HPDE6-E6E7 (cell line): ENCODE measurements at regions not wholly inside any gene's neighbourhood (a gene's known extent, or its start where the extent isn't known, plus 50 kb on each side); places are given as distances from the start of the nearest gene placed in this dataset.

Experiments
- DNase-seq: peaks from one replicate; pipeline ENCODE4 v3.0.0; 2011; ENCODE audit warnings: missing footprints; ENCODE audit errors: extremely low spot score

DNA sequence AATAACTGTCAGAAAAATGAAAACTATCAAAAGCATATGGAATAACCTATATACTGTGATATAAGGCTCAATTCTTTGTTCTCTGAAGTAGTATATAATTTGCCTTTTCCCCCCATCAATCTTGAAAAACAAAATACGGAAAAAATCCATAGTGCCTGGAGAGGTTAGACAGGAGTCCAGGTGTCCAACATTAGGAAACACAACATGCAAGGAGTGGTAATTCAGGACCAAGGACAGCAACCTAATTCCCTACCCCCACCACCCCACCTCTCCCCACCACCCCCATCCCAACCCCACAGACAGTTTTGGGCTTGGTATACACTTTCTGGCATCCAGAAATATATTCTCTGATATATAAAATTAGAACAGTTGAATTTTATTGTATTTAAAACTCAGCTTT is 55.1 kb upstream of the SLC25A26 start:
- no peak for DNase-seq

DNA sequence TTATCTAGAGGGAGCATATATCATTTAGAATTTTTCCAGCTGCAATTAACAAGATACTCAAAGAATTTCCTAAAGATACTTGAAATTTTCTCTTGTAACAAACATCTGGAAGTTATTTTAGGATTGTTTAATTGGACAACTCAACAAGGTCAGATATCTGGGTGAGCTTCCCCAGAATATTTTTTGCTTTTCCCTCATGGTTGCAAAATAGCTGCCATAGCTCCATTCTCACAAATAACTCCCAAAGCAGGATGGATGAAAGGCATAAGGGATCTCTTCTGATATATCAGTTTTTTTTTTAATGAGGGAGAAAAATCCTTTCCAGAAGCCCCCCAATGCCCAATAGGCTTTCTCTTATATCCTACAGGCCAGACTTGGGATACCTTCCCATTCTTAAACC is 56.6 kb upstream of the SLC25A26 start:
- no peak for DNase-seq

DNA sequence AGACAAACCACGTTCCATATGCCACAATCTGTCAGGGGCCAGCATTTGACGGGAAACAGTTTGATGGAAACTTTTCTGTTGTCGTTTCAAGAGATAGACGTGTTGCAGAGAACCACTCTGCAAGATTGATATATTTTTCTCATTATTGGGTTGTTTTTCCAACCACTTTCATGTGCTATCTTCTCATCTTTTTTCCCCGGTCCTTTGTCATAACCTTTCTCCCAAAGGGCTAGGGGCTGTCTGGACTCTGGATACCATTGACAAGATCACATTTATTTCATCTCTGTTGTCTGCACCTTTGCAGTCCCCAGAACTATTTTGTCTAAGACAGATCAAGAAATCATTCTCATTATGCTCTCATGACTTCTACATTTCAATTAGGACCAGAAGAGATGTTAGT is 57.6 kb upstream of the SLC25A26 start:
- DNase-seq: no peak

DNA sequence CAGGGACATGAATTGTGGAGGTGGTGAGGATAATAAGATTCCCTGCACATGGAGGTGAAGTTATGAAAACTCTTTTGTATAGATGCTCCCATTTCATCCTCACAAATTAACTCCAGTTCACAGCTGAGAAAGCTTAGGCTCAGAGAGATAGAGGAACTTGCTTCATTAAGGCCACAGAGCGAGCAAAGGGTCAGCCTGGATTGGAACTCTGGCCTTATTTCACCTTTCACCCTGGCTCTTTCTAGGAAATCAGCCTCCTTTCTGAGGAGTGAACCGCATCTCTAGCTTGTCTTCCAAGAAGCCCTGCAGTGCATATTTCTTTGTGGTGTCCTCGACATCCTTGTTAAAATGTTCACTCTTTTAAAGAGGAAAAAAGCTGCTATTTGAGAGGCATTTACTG is 58.0 kb upstream of the SLC25A26 start:
- no peak for DNase-seq

- DNase-seq: no peak
Observed at GRCh38 chr3:66158933-66159683, 61.7 kb upstream of the SLC25A26 start.

GRCh38 chr3:66154444-66154861 is 66.3 kb upstream of the SLC25A26 start:
- no peak for DNase-seq

GRCh38 chr3:66153481-66154443 is 67.0 kb upstream of the SLC25A26 start:
- DNase-seq: no peak

- DNase-seq: no peak
Observed at GRCh38 chr3:66152336-66152735, 68.5 kb upstream of the SLC25A26 start.

DNA sequence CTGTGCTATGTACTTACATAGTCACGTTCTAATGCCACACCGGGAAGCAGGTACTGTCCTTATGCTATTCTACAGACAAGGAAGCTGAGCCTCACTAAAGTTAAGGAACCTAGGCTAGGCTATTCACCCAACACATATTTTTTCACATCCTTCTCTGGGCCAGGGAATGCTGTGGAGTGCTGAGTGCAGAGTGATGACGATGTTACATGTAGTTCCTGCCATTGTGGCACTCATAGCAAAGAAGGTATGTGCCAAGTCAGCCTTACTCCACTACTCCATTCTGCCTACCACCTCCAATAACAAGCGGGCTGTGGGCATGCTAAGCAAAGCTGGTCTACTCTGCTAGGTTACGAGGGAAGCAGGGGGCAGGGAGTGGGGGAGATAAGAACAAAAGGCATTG is 69.8 kb upstream of the SLC25A26 start:
- no peak for DNase-seq

DNA sequence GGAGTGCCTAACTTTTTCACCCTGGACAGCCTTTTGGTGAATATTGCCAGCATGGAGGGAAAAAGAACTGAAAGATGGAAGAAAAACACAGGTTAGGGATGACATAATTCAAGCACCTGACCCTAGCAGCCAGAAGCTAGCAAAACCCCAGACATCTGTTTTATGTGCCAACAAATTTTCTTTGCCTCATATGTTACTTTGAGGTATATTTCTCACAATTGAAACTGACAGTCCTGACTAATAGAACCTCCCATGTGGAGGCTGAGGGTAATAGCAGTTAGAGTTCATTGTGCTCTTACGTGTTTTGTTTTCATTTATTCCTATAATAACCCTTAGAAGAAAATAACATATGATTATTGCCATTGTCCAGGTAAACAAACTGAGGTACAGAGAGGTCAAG is 71.5 kb upstream of the SLC25A26 start:
- no peak for DNase-seq

- no peak for DNase-seq
Observed at GRCh38 chr3:66145408-66145733, 75.4 kb upstream of the SLC25A26 start.

GRCh38 chr3:66144568-66145407 is 76.0 kb upstream of the SLC25A26 start:
- no peak for DNase-seq

DNA sequence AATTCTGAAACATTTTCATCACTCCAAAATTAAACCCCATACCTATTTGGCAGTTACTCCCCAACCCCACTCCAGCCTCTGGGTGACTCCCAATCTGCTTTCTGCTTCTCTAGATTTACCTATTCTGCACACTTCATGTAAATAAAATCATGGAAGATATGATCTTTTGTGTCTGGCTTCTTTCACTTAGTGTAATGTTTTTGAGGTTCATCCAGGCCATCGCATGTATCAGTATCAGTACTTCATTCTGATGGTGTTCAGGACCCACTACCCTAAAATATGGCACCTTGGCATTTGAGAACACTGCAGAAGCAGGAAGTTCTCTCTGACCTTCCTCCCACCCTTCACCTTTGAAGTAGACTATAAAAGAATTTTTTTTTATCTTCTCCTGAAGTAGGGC is 78.7 kb upstream of the SLC25A26 start:
- no peak for DNase-seq

- no peak for DNase-seq
Observed at GRCh38 chr3:66140743-66141372, 79.9 kb upstream of the SLC25A26 start.

GRCh38 chr3:66140106-66140505 is 80.7 kb upstream of the SLC25A26 start:
- DNase-seq: no peak

DNA sequence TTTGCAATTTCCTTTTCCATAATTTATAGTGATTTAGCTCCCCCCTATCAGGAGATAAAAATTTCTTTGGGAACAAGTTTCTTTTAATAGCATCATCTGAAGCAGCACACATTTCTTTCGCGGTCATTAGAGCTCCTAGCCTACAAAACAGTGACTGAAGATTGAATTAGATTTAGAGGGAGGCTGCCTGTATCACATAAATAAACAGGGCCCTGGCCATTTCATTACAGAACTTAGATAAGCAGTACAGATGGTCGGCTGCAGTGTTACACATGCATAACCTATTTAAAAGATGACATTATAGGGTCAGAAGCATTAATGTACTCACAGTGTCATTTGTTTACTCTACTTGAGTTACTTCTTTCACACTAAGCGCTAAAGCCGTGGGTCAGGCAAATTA is 81.4 kb upstream of the SLC25A26 start:
- no peak for DNase-seq

DNA sequence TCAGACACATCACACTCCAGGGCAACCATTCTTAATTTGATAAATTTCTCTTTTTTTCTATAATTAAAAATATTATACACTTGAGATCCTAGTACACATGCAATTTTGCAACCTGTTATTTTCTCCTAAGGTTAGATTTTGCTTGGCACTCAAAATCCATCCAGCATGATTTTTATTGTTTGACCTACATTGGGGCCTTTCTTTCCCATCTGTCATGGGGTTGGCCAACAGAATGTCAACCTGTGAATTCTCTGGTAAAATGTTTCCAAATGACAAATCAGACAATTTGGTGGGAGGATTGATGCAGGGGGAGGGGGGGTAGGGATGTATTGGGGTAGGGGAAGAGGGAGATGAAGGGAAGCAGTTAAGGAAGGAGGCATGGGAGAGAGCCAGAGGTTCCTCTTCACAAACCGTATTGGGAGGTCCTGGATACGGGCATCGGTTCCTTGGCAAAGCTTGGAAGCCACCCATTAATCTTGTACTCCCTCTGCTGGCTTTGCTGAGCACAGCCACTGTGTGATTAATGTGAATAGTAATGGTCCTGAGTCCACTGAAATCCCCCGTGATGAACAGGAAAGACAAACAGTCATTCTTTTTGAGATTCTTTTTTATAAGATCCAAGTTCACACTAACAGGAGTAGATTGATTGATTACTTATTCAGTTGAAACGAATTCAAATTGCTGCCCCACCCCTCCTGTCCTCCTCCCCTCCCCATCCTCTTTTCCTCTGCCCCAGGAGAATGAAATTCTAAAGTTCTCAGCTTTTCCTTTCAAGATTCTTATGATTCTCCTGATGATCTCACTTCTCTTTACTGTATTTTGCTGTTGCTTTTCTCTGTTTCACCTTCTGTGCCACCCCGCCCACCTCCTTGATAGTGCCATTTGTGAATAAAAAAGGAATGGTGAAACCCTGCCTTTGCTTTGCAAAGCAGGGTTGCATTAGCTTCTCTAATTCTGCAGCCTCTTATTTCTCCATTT is 82.2 kb upstream of the SLC25A26 start:
- peak; percentile 19 for DNase-seq

DNA sequence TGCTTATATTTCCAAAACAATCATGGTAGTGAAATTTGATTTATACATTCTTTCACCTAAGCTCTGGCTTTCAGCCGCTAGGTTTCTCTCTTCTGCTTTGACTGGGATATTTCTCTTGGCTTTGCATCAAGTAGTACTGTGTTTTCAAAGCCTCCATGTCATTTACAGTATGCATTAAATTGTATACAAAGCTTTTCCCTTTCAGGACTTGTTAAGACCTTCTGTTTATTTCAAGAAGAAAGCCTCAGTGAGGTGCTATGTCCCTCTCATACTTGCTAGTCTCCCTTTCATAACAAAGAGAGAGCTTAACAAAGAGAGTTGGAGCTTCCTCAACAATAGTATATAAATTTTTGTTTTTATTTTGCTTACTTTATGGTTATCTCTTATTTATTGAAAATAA is 84.2 kb upstream of the SLC25A26 start:
- DNase-seq: no peak

DNA sequence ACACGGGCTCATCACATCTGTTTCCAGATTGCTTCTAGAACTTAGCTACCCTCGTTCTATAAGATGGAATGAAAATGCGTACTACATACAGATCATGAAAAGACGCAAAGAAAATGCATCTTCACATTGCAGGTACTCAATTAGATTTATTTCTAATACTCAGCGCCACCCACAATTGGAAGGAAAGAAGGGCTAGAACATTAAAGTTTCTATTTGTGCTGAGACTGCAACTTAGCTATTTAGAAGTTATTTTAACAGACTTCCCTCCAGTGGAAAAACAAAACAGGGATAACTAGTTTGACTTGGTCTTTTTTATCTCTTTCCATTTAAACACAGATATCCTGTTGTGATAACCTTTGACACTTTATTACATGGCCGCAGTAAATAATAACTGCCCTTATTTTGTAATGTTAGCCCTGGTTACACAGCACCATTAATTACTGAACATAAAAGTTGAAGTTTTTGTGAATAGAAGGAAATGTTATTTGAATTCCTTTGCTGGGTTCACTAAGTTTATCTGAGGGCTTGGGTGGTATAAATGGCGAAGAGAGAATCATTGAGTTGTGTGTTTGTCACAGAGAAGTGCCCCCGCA is 86.9 kb upstream of the SLC25A26 start:
- no peak for DNase-seq
